ENCODE measurements at regions not wholly inside any gene's neighbourhood (a gene's known extent, or its start where the extent isn't known, plus 50 kb on each side); places are given as distances from the start of the nearest gene placed in this dataset.

DNA sequence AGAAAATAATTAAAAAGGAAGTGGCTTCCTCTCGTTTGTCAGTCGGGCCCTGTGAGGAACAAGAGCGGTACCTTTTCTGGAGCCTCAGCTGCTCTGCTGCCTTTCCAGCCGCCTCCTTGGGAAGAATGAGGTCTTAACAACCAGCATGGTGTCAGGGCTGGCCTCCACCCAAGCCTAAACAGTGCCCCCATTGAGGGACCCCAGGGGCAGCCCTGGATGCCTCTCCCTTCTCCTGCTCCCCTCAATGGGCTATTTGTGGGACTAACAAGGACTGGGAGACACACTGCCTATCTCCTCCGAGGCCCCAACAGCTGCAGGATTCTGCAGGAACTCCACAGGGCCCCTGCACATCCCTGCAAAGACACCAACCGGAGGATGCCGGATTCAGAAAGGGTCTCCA, 155.4 kb upstream of the MAP3K1 start:
- DNase-seq (ENCODE audit: extremely low read depth in 1 of 4, low spot score in 3 of 4) (no peak), ATAC-seq (no peak), FAIRE-seq (no peak)
- Histone ChIP-seq H3K9me1 (ENCODE audit: control insufficient read depth, insufficient read depth, low read length) (no peaks in the 10 kb centered on the region), H3K27ac (ENCODE audit: extremely low read depth, low read depth, low read length) (no peak overlapping the region), H3K4me3 (no peak overlapping the region), H3K79me2 (ENCODE audit: control insufficient read depth, insufficient read depth, low read length) (no peaks in the 10 kb centered on the region), H3K9me3 (replicated peaks; ENCODE audit: control insufficient read depth, insufficient read depth, low read depth, low read length) (no peaks in the 10 kb centered on the region), H4K20me1 (replicated peaks; ENCODE audit: control insufficient read depth, insufficient read depth, low read length) (no peaks in the 10 kb centered on the region), H3K27me3 (ENCODE audit: control insufficient read depth in 2 of 2, insufficient read depth in 2 of 2, low read length in 2 of 2) (peaks cover 8 to 15% of the 10 kb centered on the region in 2 experiments; a peak in 3 of 5 replicates), H2AFZ (ENCODE audit: low read depth, low read length) (no peak overlapping the region), H3K4me1 (replicated peaks in 1 of 2; ENCODE audit: control insufficient read depth in 2 of 2, insufficient read depth in 2 of 2, low read length in 2 of 2) (no peaks in the 10 kb centered on the region), H3K9ac (ENCODE audit: insufficient read depth in 1 of 2, low read depth in 2 of 2, low read length in 2 of 2) (no peak overlapping the region), H3K4me2 (ENCODE audit: insufficient read depth, low read length) (no peak overlapping the region), H3K36me3 (ENCODE audit: control insufficient read depth, insufficient read depth, low read length) (no peaks in the 10 kb centered on the region)
- intact Hi-C loops (cut with micrococcal nuclease) (no loop called here), in situ Hi-C loops (cut with MboI) (no loop called here)
- ChIA-PET POLR2A (interaction anchor here (0.8 kb wide), 1 partner anchor 9 kb away, joined by 3 read pairs; no protein-coding TSS in a partner anchor), CTCF (ENCODE audit: low intra/inter-chr PET ratio) (no interaction called here)
- BruUV-seq (replicated peaks), result no TSS peak
- TF ChIP-seq FOXA3 (CRISPR knock-in tag; conservative IDR thresholded peaks at IDR 0.05 in 1 of 2, IDR thresholded peaks at IDR 0.05 in 1 of 2) (no peak), MCM2 (IDR thresholded peaks at IDR 0.05; ENCODE audit: low read depth) (no peak), ASH1L (IDR thresholded peaks at IDR 0.05; ENCODE audit: borderline replicate concordance, low read depth, partially characterized antibody) (no peak)
- WGBS (ENCODE audit: insufficient coverage, low coverage, missing lambda C conversion rate), result 3% methylated on average over 7 of the region's 7 CpGs

DNA sequence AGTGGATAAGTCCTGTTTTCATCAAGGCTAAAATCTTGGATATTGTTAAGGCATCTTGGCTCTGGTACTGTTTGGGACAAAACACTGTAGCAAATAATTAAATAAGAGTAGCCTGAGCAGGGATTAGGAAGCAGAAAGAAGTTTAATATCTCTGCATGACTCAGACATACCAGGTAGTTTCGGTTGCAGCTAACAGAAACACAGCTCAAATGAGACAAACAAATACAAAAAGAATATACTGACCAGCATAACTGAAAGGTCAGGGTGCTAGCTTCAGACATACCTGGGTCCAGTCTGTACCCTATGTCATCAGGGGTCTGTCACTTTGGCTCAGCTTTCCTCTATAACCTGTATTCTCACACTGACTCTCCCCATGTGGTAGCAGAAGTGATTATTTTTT, 156.4 kb upstream of the MAP3K1 start:
- Histone ChIP-seq H3K9me3 (replicated peaks; ENCODE audit: control insufficient read depth, insufficient read depth, low read depth, low read length) (no peaks in the 10 kb centered on the region), H3K27ac (ENCODE audit: extremely low read depth, low read depth, low read length) (no peak overlapping the region), H3K9me1 (ENCODE audit: control insufficient read depth, insufficient read depth, low read length) (no peaks in the 10 kb centered on the region), H3K79me2 (ENCODE audit: control insufficient read depth, insufficient read depth, low read length) (no peaks in the 10 kb centered on the region), H3K4me3 (no peak overlapping the region), H3K36me3 (ENCODE audit: control insufficient read depth, insufficient read depth, low read length) (no peaks in the 10 kb centered on the region), H2AFZ (ENCODE audit: low read depth, low read length) (no peak overlapping the region), H3K4me1 (replicated peaks in 1 of 2; ENCODE audit: control insufficient read depth in 2 of 2, insufficient read depth in 2 of 2, low read length in 2 of 2) (no peaks in the 10 kb centered on the region), H4K20me1 (replicated peaks; ENCODE audit: control insufficient read depth, insufficient read depth, low read length) (no peaks in the 10 kb centered on the region; the same call in 1 of the 2 replicates), H3K9ac (ENCODE audit: insufficient read depth in 1 of 2, low read depth in 2 of 2, low read length in 2 of 2) (no peak overlapping the region), H3K27me3 (ENCODE audit: control insufficient read depth in 2 of 2, insufficient read depth in 2 of 2, low read length in 2 of 2) (peaks cover 8 to 15% of the 10 kb centered on the region in 2 experiments; a peak in 3 of 5 replicates), H3K4me2 (ENCODE audit: insufficient read depth, low read length) (no peak overlapping the region)
- no peak for ATAC-seq
- POLR2A ChIA-PET, result interaction anchor here (1.0 kb wide), 1 partner anchor 9 kb away, joined by 3 read pairs; no protein-coding TSS in a partner anchor
- DNase-seq (ENCODE audit: extremely low read depth in 1 of 4, low spot score in 3 of 4), result no peak
- intact Hi-C loops (cut with micrococcal nuclease) (no loop called here), in situ Hi-C loops (cut with MboI) (no loop called here)
- TF ChIP-seq TFAM (CRISPR knock-in tag; conservative IDR thresholded peaks at IDR 0.05) (no peak), JUNB (CRISPR knock-in tag; conservative IDR thresholded peaks at IDR 0.05) (no peak), RCOR1 (IDR thresholded peaks at IDR 0.05; ENCODE audit: borderline replicate concordance in 1 of 2, low read depth in 2 of 2, low read length in 2 of 2) (no peak), ATF7 (IDR thresholded peaks at IDR 0.05) (no peak), RBBP5 (IDR thresholded peaks at IDR 0.05; ENCODE audit: borderline replicate concordance, insufficient read depth, low read length, poor library complexity, severe bottlenecking) (no peak), KLF16 (IDR thresholded peaks at IDR 0.05) (no peak), SREBF1 (IDR thresholded peaks at IDR 0.05; ENCODE audit: borderline replicate concordance, low read depth, low read length) (no peak)
- CTCF ChIA-PET (ENCODE audit: low intra/inter-chr PET ratio), result no interaction called here
- FAIRE-seq, result no peak
- BruUV-seq (replicated peaks), result no TSS peak
- WGBS (ENCODE audit: insufficient coverage, low coverage, missing lambda C conversion rate), result 0% methylated on average over 1 of the region's 1 CpG

All from K562 (cell line).